ENCODE measurements at regions not wholly inside any gene's neighbourhood (a gene's known extent, or its start where the extent isn't known, plus 50 kb on each side); places are given as distances from the start of the nearest gene placed in this dataset.

- intact Hi-C loops (cut with DNase I): loop anchor here (10.0 kb wide), 1 partner anchor 372 kb away; no protein-coding TSS in a partner anchor
- ATAC-seq (no peak), DNase-seq (ENCODE audit: missing footprints) (no peak)
Observed at GRCh38 chr22:49333206-49333605, 494.5 kb downstream of the BRD1 start.

- intact Hi-C loops (cut with DNase I): loop anchor here (10.0 kb wide), 1 partner anchor 372 kb away; no protein-coding TSS in a partner anchor
- DNase-seq (ENCODE audit: missing footprints) (no peak), ATAC-seq (no peak)
Observed at GRCh38 chr22:49332691-49333090, 495.0 kb downstream of the BRD1 start.

DNA sequence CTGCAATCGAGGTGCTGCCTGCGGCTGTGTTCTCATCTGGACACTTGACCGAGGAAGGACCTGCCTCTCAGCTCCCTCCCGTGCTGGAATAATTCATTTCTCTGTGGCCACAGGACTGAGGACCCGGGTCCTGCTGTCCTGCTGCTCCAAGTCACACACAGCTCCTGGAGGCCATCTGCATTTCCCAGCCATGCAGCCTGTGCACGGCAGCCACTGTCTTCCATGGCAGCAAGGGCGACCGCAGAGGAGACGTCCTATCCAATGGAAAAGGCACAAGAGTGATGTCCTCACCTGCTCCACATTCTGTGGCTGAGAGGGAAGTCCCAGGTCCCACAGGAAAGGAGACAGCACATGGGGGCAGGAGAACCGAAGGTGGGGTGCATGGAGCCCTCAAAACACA, 495.8 kb downstream of the BRD1 start:
- intact Hi-C loops (cut with DNase I): loop anchor here (10.0 kb wide), 1 partner anchor 373 kb away; no protein-coding TSS in a partner anchor
- DNase-seq (ENCODE audit: missing footprints) (no peak), ATAC-seq (no peak)

GRCh38 chr22:49331223-49331815, 496.4 kb downstream of the BRD1 start:
- peak; percentile 41 for DNase-seq (ENCODE audit: missing footprints)
- intact Hi-C loops (cut with DNase I): loop anchor here (10.0 kb wide), 1 partner anchor 373 kb away; no protein-coding TSS in a partner anchor
- no peak for ATAC-seq

DNA sequence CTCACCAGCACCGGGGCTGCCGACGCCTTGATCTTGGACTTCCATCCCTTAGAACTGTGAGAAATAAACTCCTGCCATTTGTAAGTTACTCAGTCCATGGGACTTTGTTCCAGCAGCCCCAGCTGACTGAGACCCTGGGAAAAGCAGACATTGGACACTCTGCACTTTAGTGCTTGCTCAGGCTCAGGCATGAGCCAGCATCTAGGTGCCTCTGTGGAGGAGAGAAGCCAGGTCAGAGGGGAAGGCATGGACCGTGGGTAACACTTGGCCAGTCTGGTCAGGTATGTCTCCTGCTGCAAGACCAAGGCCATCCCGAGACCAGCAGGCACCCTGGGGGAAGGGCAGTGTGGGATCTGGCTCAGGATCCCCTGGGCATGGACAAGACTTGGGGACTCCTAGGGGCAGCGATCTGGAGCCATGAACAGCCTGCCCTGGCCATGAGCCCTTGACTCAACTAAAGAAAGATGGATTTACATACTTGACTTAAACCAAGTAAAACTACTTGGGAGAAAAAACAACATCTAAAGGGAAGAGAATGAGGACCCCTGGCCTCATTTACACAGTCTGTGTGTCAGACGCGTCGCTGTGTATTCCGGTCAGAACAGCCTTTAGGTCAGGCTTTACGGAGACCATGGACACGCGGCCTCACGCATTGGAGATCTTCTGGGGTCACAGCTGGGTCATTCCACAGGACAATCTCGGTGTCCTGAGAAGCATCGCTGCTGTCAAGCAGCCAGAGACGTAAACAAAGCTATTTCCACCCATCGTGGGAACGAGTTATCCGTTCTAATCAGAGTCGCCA, 497.1 kb downstream of the BRD1 start:
- intact Hi-C loops (cut with DNase I): loop anchor here (10.0 kb wide), 1 partner anchor 374 kb away; no protein-coding TSS in a partner anchor
- ATAC-seq: no peak
- peak; percentile 22 for DNase-seq (ENCODE audit: missing footprints)

DNA sequence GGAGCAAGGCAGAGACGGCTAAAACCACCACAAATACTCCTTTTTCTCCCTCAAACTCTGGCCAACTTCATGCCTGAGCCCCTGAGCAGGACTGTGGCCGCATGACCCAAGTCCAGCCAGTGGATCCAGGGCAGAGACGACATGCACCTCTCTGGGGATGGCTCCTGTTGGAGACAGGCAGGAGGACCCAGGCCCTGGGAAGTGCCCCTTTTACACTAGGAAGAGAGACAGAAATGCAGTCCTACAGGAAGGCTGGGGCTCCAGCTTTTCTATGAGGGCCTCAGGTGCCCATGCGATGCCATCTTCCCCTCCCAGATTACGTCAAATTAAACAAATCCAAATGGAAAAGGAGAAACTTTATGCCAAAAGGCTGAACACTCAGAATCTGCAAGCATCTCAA, 498.0 kb downstream of the BRD1 start:
- intact Hi-C loops (cut with DNase I): loop anchor here (10.0 kb wide), 1 partner anchor 375 kb away; no protein-coding TSS in a partner anchor
- DNase-seq (ENCODE audit: missing footprints) (peak; percentile 20), ATAC-seq (no peak)

DNA sequence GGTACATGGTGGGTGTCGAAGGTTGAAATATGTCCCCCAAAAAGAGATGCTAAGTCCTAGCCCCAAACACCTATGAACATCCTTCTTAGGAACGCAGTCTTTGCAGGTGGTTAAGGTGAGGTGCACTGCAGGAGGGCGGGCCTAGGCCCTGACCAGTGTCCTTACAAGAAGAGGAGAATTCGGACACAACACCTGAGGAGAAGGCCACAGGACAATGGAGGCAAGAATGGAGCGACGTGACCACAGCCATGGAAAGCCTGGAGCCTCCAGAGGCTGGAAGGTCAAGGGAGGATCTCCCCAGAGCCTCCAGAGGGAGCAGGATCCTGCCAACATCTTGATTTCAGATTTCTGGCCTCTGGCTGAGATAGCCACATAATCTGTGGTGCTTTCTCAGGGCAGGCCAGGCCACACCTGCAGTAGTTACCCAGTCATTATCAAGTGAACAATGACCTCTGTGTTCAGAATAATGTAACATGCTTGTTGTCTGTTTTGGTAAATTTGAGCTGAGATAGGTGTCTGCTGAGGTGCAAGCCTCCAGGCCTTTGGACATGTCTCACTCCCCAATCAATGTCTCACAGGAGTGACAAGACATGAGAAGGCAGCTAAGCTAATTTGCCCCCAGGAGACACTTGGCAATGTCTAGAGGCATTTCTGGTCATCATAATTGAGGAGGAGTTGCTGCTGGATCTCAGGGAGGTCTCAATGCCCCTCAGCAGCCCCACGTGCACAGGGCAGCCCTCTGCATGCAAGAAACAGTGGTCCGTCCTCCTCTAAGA, 498.9 kb downstream of the BRD1 start:
- ATAC-seq (no peak), DNase-seq (ENCODE audit: missing footprints) (peak; percentile 28)
- intact Hi-C loops (cut with DNase I): no loop called here

- ATAC-seq: no peak
- intact Hi-C loops (cut with DNase I): no loop called here
- DNase-seq (ENCODE audit: missing footprints): peak; percentile 46
Observed at GRCh38 chr22:49328118-49328475, 499.6 kb downstream of the BRD1 start.

DNA sequence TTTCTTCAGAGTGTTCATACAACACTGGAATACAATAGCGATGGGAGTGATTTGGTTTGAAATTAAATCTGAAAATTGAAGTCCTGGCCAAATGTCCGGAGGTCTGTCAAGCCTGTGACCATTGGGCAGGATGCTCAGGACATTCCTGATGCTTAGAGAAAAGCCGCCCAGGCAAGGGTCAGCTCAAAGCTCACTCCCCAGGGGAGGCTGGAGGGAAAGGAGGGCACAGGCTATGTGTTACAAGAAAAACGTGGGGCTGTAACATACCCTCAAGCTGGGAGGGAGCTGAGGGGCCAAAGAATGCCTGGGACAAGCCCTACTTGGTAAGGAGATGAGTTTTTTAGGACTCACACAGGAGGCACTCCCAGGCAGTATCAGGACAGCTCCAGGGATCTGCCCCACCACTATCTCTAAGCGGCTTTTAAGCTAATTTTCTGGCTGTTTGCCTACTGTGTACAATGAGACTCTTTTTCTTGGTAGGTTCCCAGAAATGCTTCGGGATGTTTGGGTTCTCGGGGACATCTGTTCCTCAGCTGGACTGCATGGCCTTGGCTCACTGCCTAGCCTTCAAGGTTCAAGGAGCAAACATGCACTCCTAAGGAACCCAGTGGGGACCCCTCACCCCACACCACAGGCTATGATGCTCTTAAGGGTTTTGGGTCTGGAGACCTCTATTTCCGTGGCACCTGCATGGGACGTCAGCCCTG, 500.1 kb downstream of the BRD1 start:
- intact Hi-C loops (cut with DNase I): no loop called here
- DNase-seq (ENCODE audit: missing footprints): peak; percentile 28
- ATAC-seq: no peak

- DNase-seq (ENCODE audit: missing footprints) (no peak), ATAC-seq (no peak)
- intact Hi-C loops (cut with DNase I): no loop called here
Observed at GRCh38 chr22:49326558-49326957, 501.1 kb downstream of the BRD1 start.

DNA sequence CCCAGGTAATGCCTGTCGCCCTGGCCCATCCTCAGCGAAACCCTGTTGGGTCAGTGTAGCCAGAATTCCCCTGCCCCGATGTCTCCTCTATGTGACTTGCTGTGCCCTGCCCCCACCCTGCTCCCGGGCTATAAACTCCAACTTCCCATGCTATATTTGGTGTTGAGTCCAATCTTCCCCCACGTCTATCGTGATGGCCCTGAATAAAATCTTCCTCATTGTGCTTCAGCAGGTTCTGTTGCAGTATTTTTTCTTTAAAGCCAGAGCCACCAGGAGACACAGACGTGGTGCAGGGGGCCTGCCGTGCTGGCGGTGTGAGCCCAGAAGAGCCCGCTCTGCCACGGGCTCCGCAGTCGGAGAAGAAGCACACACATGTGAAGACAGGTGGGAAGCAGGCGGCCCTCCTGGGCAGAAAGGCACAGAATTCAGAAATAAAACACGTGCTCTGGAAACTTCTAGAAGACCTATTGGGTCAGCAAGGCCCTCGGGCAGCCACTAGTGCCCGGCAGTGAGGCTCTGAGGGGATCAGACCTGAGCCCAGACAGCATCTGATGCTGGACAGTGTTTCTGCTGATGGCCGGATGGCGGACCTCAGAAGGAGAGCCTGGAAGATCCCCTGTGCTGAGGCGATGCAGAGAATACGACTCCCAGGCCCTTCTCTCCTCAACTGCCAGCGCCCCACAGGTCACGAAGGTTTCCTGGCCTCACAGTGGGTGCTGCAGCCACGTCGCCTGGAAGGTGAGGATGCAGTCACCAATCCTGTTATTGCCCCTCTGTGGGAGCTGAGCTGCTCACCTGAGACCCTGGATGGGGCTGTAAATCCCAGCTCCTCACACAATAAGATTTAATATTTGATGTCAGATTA, 501.9 kb downstream of the BRD1 start:
- peak; percentile 43 for DNase-seq (ENCODE audit: missing footprints)
- intact Hi-C loops (cut with DNase I): no loop called here
- no peak for ATAC-seq

DNA sequence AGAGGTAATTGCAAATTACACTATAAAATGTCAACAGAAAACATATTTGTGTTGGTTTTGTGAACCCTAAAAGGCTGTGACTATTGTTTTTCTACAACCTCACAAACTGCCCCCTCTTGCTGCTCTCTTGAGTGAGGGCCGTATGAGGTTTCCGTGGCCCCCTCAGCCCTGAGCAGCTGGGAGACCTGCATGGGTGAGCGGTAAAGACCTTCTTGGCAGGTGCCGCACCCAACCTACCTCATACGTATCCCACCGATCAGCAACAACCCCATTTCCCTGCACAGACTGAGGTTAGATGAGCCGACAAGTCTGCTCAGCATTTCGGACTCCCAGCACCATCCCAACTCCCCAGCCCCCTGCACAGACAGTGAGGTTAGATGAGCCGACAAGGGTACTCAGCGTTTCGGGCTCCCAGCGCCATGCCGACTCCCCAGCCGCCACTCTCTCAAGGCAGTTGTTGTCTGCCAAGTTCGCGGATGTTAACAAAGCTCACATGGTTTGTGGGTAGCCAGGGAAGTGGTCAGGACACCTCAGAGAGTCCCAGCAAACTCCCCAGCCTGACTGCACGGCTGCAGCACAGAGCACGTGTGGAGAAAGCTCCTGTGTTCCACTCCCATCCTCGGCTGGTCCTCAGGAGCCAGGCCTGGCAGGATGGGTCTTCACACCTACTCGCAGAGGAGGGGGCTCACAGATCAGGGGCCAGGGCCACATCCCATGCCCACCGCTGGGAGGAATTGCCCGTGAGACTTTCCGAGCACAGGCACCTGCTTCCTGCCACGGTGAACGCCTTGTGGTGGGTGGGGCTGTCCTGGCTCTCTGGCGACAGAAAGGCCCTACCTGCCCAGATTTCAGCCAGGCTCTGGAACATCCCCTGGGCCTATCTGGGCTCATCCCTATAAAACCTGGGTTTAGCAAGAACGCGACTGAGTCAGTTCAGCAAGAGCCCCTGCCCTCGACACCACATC, 502.9 kb downstream of the BRD1 start:
- ATAC-seq: no peak
- intact Hi-C loops (cut with DNase I): no loop called here
- peak; percentile 61 for DNase-seq (ENCODE audit: missing footprints)

DNA sequence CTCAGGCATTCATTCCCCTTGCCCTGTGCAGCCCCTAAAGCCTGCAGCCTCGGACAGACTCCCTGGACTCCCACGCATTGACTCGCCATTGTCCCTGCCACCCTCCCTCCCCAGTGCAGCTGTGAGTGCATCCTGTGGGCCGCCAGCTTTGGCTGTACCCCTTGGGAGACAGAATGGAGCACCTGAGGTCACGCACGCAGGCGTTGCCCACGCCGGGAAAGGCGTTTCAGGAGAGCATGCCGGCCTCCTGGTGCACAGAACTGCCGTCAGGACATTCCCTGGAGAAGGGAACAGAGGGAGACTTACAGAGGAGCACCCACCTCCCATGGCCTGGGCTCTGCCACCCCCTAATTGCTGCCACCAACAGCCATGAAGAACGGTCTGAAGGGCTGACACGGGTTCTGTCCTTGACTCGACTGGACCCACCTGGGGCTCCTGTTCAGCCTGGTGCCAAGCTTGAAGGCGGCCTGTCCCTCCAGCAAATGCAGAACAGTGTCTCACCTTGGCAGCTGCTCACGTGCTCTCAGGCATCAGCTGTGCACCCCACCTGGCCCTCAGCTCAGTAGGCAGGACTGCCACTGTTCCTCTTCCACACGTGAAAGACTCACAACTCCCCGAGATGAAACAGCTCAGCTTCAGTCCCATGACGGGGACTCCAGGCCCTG, 503.8 kb downstream of the BRD1 start:
- intact Hi-C loops (cut with DNase I): no loop called here
- ATAC-seq (no peak), DNase-seq (ENCODE audit: missing footprints) (peak; percentile 54)

DNA sequence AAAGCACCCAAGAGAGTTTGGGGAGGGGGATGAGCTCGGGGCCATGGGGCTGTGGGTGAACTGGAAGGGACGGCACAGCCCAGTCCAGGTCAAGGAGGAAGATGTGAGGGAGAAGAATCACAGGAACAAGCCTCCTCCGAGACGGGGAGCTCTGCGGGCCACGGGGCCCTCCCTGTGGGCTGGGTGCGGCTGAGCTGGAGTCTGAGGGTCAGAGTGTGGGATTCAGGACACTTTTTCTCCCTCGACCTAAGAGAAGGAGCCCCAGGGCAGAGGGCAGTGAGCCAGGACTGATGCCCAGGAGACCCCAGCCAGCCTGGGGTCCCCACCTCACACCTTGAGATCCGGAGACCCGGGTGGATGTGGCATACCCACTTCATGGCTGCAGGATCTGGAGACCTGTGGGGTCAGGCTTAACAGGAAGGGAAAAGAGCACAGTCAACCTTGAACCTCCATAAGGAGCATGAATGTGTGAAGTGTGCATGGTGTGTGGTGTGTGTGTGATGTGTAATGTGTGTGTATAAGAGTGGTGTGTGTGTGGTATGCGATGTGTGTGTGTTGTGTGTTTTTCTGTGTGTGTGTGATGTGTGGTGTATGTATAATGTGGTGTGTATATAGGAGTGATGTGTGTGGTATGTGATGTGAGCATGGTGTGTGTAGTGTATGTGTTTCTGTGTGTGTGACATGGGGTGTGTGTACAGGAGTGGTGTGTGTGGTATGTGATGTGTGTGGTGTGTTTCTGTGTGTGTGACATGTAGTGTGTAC, 504.6 kb downstream of the BRD1 start:
- intact Hi-C loops (cut with DNase I): no loop called here
- DNase-seq (ENCODE audit: missing footprints): no peak
- ATAC-seq: no peak

DNA sequence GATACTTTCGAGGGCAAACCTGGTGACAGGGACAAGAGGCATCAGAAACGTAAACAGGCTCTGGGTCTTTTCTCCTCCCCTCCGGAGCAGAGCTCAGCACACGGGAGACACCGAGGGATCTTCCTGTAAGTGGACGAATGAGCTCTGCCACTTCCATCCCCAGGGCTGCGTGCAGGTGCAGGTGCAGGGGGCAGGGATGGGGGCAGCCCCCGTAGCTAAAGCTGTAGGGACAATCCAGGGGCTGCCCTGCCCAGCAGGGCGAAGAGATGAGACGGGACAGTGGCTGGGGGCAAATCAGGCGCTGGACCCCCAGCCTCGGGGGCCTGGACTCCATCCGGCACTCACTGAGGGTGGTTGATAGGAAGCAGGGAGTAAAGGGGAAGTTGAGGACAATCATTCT, 505.4 kb downstream of the BRD1 start:
- DNase-seq (ENCODE audit: missing footprints) (no peak), ATAC-seq (no peak)
- intact Hi-C loops (cut with DNase I): no loop called here

Data from Right ventricle myocardium inferior (tissue), 1 donor.